GM23338 (cell line): ENCODE measurements at regions not wholly inside any gene's neighbourhood (a gene's known extent, or its start where the extent isn't known, plus 50 kb on each side); places are given as distances from the start of the nearest gene placed in this dataset.

Experiments used
- CREB1 ChIP-seq: fragments of 250-450 bp; sonication (Bioruptor Pico); IDR thresholded peaks from 2 replicates; pipeline ENCODE4 v1.5.0; 2020; ENCODE audit warnings: low read depth, mild to moderate bottlenecking, moderate library complexity
- EZH2 ChIP-seq: fragments of 200-600 bp; sonication (generic); IDR thresholded peaks from one replicate; pipeline ENCODE4 v1.8.0; 2017; ENCODE audit warnings: antibody characterized with exemption, mild to moderate bottlenecking, low read depth; ENCODE audit not compliant: unreplicated experiment
- EZH2phosphoT487 ChIP-seq: fragments of 200-600 bp; sonication (generic); IDR thresholded peaks from one replicate; pipeline ENCODE4 v1.8.1; 2018; ENCODE audit warnings: antibody characterized with exemption; ENCODE audit not compliant: unreplicated experiment
- JUNB ChIP-seq: IDR thresholded peaks from one replicate; pipeline ENCODE4 v1.6.1; 2016; ENCODE audit warnings: antibody characterized with exemption; ENCODE audit not compliant: unreplicated experiment
- NANOG ChIP-seq: IDR thresholded peaks from 2 replicates; pipeline ENCODE4 v1.6.1; 2016; ENCODE audit warnings: antibody characterized with exemption, borderline replicate concordance
- POLR2AphosphoS5 ChIP-seq: IDR thresholded peaks from 2 replicates; pipeline ENCODE4 v1.6.1; 2016; ENCODE audit warnings: antibody characterized with exemption, low read depth
- STAT1 ChIP-seq: IDR thresholded peaks from one replicate; pipeline ENCODE4 v1.6.1; 2016; ENCODE audit warnings: antibody characterized with exemption; ENCODE audit not compliant: unreplicated experiment
- TF ChIP-seq, protein P1 (sequence below), 2 experiments: fragments of 200-600 bp in 1 of 2; sonication (generic) in 1 of 2; conservative IDR thresholded peaks; 2 replicates each; pipeline versions ENCODE4 v1.5.1 to v1.6.1; 2016 to 2017; ENCODE audit warnings: antibody characterized with exemption in 2 of 2, low read depth in 2 of 2, mild to moderate bottlenecking in 2 of 2, moderate library complexity in 1 of 2

- TF ChIP-seq EZH2 = no peak
- TF ChIP-seq, protein P1, sequence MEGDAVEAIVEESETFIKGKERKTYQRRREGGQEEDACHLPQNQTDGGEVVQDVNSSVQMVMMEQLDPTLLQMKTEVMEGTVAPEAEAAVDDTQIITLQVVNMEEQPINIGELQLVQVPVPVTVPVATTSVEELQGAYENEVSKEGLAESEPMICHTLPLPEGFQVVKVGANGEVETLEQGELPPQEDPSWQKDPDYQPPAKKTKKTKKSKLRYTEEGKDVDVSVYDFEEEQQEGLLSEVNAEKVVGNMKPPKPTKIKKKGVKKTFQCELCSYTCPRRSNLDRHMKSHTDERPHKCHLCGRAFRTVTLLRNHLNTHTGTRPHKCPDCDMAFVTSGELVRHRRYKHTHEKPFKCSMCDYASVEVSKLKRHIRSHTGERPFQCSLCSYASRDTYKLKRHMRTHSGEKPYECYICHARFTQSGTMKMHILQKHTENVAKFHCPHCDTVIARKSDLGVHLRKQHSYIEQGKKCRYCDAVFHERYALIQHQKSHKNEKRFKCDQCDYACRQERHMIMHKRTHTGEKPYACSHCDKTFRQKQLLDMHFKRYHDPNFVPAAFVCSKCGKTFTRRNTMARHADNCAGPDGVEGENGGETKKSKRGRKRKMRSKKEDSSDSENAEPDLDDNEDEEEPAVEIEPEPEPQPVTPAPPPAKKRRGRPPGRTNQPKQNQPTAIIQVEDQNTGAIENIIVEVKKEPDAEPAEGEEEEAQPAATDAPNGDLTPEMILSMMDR (conservative IDR thresholded peaks at IDR 0.05; ENCODE audit: low read depth in 2 of 2) = no peak
- no peak for TF ChIP-seq POLR2AphosphoS5
- TF ChIP-seq CREB1 (CRISPR knock-in tag) = no peak
- TF ChIP-seq EZH2phosphoT487 = no peak
- no peak for TF ChIP-seq JUNB
- TF ChIP-seq STAT1 = no peak
- no peak for TF ChIP-seq NANOG
These were observed 280.3 kb upstream of the SLITRK3 start for GRCh38 chr3:165476399-165477060.
